Adrenal gland (tissue), 5 donors: ENCODE measurements at regions not wholly inside any gene's neighbourhood (a gene's known extent, or its start where the extent isn't known, plus 50 kb on each side); places are given as distances from the start of the nearest gene placed in this dataset.

Experiments used
- CTCF ChIP-seq, 6 experiments: fragments of 450-650 bp in 4 of 6; fragments of 200-600 bp in 2 of 6; sonication (generic) in 1 of 6; IDR thresholded peaks; 1 replicate in 5 of 6; 2 replicates in 1 of 6; pipeline versions ENCODE4 v1.5.1 to v1.8.0; 2016 to 2021; ENCODE audit warnings: antibody characterized with exemption in 6 of 6, mild to moderate bottlenecking in 2 of 6, moderate library complexity in 1 of 6
- POLR2A ChIP-seq, 2 donors: fragments of 450-650 bp; IDR thresholded peaks; one replicate each; pipeline ENCODE4 v1.6.1; 2017; ENCODE audit warnings: antibody characterized with exemption in 2 of 2, mild to moderate bottlenecking in 2 of 2, moderate library complexity in 1 of 2
- donor health status: DM: no; HTN: no; CAD: no.

- no peak for TF ChIP-seq CTCF (IDR thresholded peaks at IDR 0.05)
- no peak for TF ChIP-seq POLR2A (IDR thresholded peaks at IDR 0.05)
Observed at GRCh38 chr9:30771760-30772159, 1612.7 kb upstream of the ACO1 start.
